SK-N-SH treated with all-trans-retinoic acid at 6 μM for 48 hours (cell line): ENCODE measurements at regions not wholly inside any gene's neighbourhood (a gene's known extent, or its start where the extent isn't known, plus 50 kb on each side); places are given as distances from the start of the nearest gene placed in this dataset.

Experiments
- ARNTL ChIP-seq: fragments of 450-650 bp; formaldehyde crosslinking; IDR thresholded peaks from 2 replicates; pipeline ENCODE4 v1.5.0; 2020; ENCODE audit warnings: low read depth, mild to moderate bottlenecking, moderate library complexity, borderline replicate concordance
- BACH2 ChIP-seq: fragments of 250-450 bp; sonication (Bioruptor Pico); IDR thresholded peaks from 2 replicates; pipeline ENCODE4 v1.9.0; 2021; ENCODE audit warnings: mild to moderate bottlenecking, borderline replicate concordance
- CREB5 ChIP-seq: fragments of 250-450 bp; sonication (Bioruptor Pico); IDR thresholded peaks from 2 replicates; pipeline ENCODE4 v1.5.1; 2020; ENCODE audit warnings: low read depth, mild to moderate bottlenecking, moderate library complexity
- CSDC2 ChIP-seq: fragments of 250-450 bp; sonication (Bioruptor Pico); IDR thresholded peaks from 2 replicates; pipeline ENCODE4 v1.5.0; 2020; ENCODE audit warnings: mild to moderate bottlenecking, moderate library complexity
- ISL1 ChIP-seq: fragments of 250-450 bp; sonication (Bioruptor Pico); IDR thresholded peaks from 2 replicates; pipeline ENCODE4 v2.1.2; 2022; ENCODE audit warnings: mild to moderate bottlenecking, moderate library complexity
- POU6F1 ChIP-seq: fragments of 250-450 bp; sonication (Bioruptor Pico); IDR thresholded peaks from 2 replicates; pipeline ENCODE4 v1.8.0; 2021; ENCODE audit warnings: low read depth, mild to moderate bottlenecking, moderate library complexity, borderline replicate concordance
- RARB ChIP-seq: fragments of 250-450 bp; sonication (Bioruptor Pico); IDR thresholded peaks from 2 replicates; pipeline ENCODE4 v1.8.0; 2021; ENCODE audit warnings: mild to moderate bottlenecking, moderate library complexity
- TCF4 ChIP-seq: fragments of 250-450 bp; sonication (Bioruptor Pico); IDR thresholded peaks from 2 replicates; pipeline ENCODE4 v1.8.0; 2021; ENCODE audit warnings: mild to moderate bottlenecking, moderate library complexity, borderline replicate concordance
- TSHZ2 ChIP-seq: fragments of 250-450 bp; sonication (Bioruptor Pico); IDR thresholded peaks from 2 replicates; pipeline ENCODE4 v1.5.0; 2020; ENCODE audit warnings: mild to moderate bottlenecking, moderate library complexity
- ZFP3 ChIP-seq: fragments of 250-450 bp; sonication (Bioruptor Pico); IDR thresholded peaks from 2 replicates; pipeline ENCODE4 v1.5.0; 2020; ENCODE audit warnings: mild to moderate bottlenecking, moderate library complexity
- ZFP30 ChIP-seq: fragments of 450-650 bp; formaldehyde crosslinking; IDR thresholded peaks from 2 replicates; pipeline ENCODE4 v1.5.0; 2022; ENCODE audit warnings: mild to moderate bottlenecking, moderate library complexity
- ZNF70 ChIP-seq: fragments of 450-650 bp; formaldehyde crosslinking; IDR thresholded peaks from 2 replicates; pipeline ENCODE4 v1.5.0; 2020; ENCODE audit warnings: mild to moderate bottlenecking, moderate library complexity
- ZNF8 ChIP-seq: fragments of 450-650 bp; formaldehyde crosslinking; IDR thresholded peaks from 2 replicates; pipeline ENCODE4 v1.5.0; 2020; ENCODE audit warnings: mild to moderate bottlenecking, moderate library complexity

- TF ChIP-seq ZFP30 (CRISPR knock-in tag) (no peak), BACH2 (CRISPR knock-in tag) (no peak), TCF4 (CRISPR knock-in tag) (no peak), RARB (CRISPR knock-in tag) (no peak), ZNF8 (no peak), ZFP3 (no peak), ISL1 (CRISPR knock-in tag) (no peak), CSDC2 (CRISPR knock-in tag) (no peak), ARNTL (CRISPR knock-in tag) (no peak), ZNF70 (no peak), POU6F1 (CRISPR knock-in tag) (no peak), TSHZ2 (CRISPR knock-in tag) (no peak), CREB5 (CRISPR knock-in tag) (no peak)
These were observed 481.7 kb upstream of the CHORDC1 start for GRCh38 chr11:90704510-90704909.
